Lower leg skin (tissue), 3 donors: ENCODE measurements at regions not wholly inside any gene's neighbourhood (a gene's known extent, or its start where the extent isn't known, plus 50 kb on each side); places are given as distances from the start of the nearest gene placed in this dataset.

ENCODE experiments used
- CTCF ChIP-seq, 3 donors: fragments of 450-650 bp; IDR thresholded peaks; one replicate each; pipeline ENCODE4 v1.5.1; 2016; ENCODE audit warnings: antibody characterized with exemption in 3 of 3, mild to moderate bottlenecking in 3 of 3, moderate library complexity in 2 of 3
- POLR2A ChIP-seq, 2 donors: fragments of 450-650 bp; IDR thresholded peaks; one replicate each; pipeline ENCODE4 v1.6.1; 2016 to 2017; ENCODE audit warnings: antibody characterized with exemption in 2 of 2, mild to moderate bottlenecking in 1 of 2, moderate library complexity in 1 of 2

GRCh38 chr14:65888677-65889076 lies 476.1 kb downstream of the FUT8 start:
- TF ChIP-seq CTCF (IDR thresholded peaks at IDR 0.05) (no peak), POLR2A (IDR thresholded peaks at IDR 0.05) (no peak)
